ENCODE measurements at regions not wholly inside any gene's neighbourhood (a gene's known extent, or its start where the extent isn't known, plus 50 kb on each side); places are given as distances from the start of the nearest gene placed in this dataset.

GRCh38 chr4:23401572-23401971 lies 488.3 kb downstream of the PPARGC1A start:
- ChIA-PET CTCF (no interaction called here), POLR2A (no interaction called here)
- H3K27me3 Mint-ChIP-seq = no peaks in the 10 kb centered on the region
- Histone ChIP-seq H4K20me1 (ENCODE audit: control insufficient read depth, insufficient read depth, low read length, poor library complexity, severe bottlenecking) (no peaks in the 10 kb centered on the region), H3K9ac (ENCODE audit: low read length) (no peak overlapping the region), H3K36me3 (replicated peaks in 1 of 2; ENCODE audit: control extremely low read depth in 1 of 2, control insufficient read depth in 1 of 2, extremely low read depth in 1 of 2, insufficient read depth in 2 of 2, low read length in 1 of 2) (no peaks in the 10 kb centered on the region), H3K9me3 (ENCODE audit: control extremely low read depth in 1 of 3, control insufficient read depth in 2 of 3, insufficient read depth in 1 of 3, low read length in 2 of 3) (peaks cover 0 to 10% (median 0%) of the 10 kb centered on the region in 3 donors), H3K27me3 (replicated peaks in 1 of 4; ENCODE audit: control extremely low read depth in 1 of 4, control insufficient read depth in 3 of 4, insufficient read depth in 4 of 4, low read length in 3 of 4) (no peaks in the 10 kb centered on the region), H3K79me2 (ENCODE audit: control insufficient read depth, insufficient read depth, low read length) (no peaks in the 10 kb centered on the region), H2AFZ (ENCODE audit: insufficient read depth, low read depth, low read length, poor library complexity, severe bottlenecking) (no peak overlapping the region), H3K27ac (ENCODE audit: low read length in 2 of 2) (no peak overlapping the region), H3K4me1 (ENCODE audit: control insufficient read depth in 2 of 2, insufficient read depth in 2 of 2, low read length in 2 of 2) (no peaks in the 10 kb centered on the region), H3K4me2 (replicated peaks; ENCODE audit: low read depth, low read length, poor library complexity, severe bottlenecking) (no peak overlapping the region), H3K4me3 (ENCODE audit: control extremely low read depth in 1 of 5, extremely low read depth in 1 of 5, insufficient read depth in 1 of 5, low read depth in 2 of 5, low read length in 4 of 5) (no peak overlapping the region)
- whole genome bisulfite sequencing (ENCODE audit: insufficient coverage) = no CpG with 5 or more reads among the region's 3 CpGs
- H3K9me3 Mint-ChIP-seq (ENCODE audit: insufficient read depth) = peaks cover 13% of the 10 kb centered on the region
- intact Hi-C loops (cut with micrococcal nuclease) = no loop called here
- no peak for DNase-seq
- TF ChIP-seq CTCF (IDR thresholded peaks at IDR 0.05) (no peak), EZH2 (IDR thresholded peaks at IDR 0.05; ENCODE audit: borderline replicate concordance, insufficient read depth, low read depth, low read length, poor library complexity, severe bottlenecking) (no peak)
- no peak for ATAC-seq (ENCODE audit: low read depth)
- no peak overlapping the region for H3K4me3 Mint-ChIP-seq
- H3K27ac Mint-ChIP-seq = no peak overlapping the region
- no peaks in the 10 kb centered on the region for H3K4me1 Mint-ChIP-seq

- Histone ChIP-seq H3K9ac (ENCODE audit: low read length) (no peak overlapping the region), H3K4me1 (ENCODE audit: control insufficient read depth in 2 of 2, insufficient read depth in 2 of 2, low read length in 2 of 2) (no peaks in the 10 kb centered on the region), H3K4me2 (replicated peaks; ENCODE audit: low read depth, low read length, poor library complexity, severe bottlenecking) (no peak overlapping the region), H3K27me3 (replicated peaks in 1 of 4; ENCODE audit: control extremely low read depth in 1 of 4, control insufficient read depth in 3 of 4, insufficient read depth in 4 of 4, low read length in 3 of 4) (no peaks in the 10 kb centered on the region), H3K9me3 (ENCODE audit: control extremely low read depth in 1 of 3, control insufficient read depth in 2 of 3, insufficient read depth in 1 of 3, low read length in 2 of 3) (peaks cover 0 to 3% (median 0%) of the 10 kb centered on the region in 3 donors), H3K27ac (ENCODE audit: low read length in 2 of 2) (no peak overlapping the region), H2AFZ (ENCODE audit: insufficient read depth, low read depth, low read length, poor library complexity, severe bottlenecking) (no peak overlapping the region), H3K36me3 (replicated peaks in 1 of 2; ENCODE audit: control extremely low read depth in 1 of 2, control insufficient read depth in 1 of 2, extremely low read depth in 1 of 2, insufficient read depth in 2 of 2, low read length in 1 of 2) (no peaks in the 10 kb centered on the region), H3K79me2 (ENCODE audit: control insufficient read depth, insufficient read depth, low read length) (no peaks in the 10 kb centered on the region), H3K4me3 (ENCODE audit: control extremely low read depth in 1 of 5, extremely low read depth in 1 of 5, insufficient read depth in 1 of 5, low read depth in 2 of 5, low read length in 4 of 5) (no peak overlapping the region), H4K20me1 (ENCODE audit: control insufficient read depth, insufficient read depth, low read length, poor library complexity, severe bottlenecking) (no peaks in the 10 kb centered on the region)
- no peaks in the 10 kb centered on the region for H3K4me1 Mint-ChIP-seq
- H3K27ac Mint-ChIP-seq = no peak overlapping the region
- 100% methylated on average over 2 of the region's 5 CpGs for WGBS (ENCODE audit: insufficient coverage)
- intact Hi-C loops (cut with micrococcal nuclease) = no loop called here
- ATAC-seq (ENCODE audit: low read depth) (no peak), DNase-seq (no peak)
- no peak overlapping the region for H3K4me3 Mint-ChIP-seq
- CTCF ChIA-PET = no interaction called here
- no peaks in the 10 kb centered on the region for H3K27me3 Mint-ChIP-seq
- peaks cover 12% of the 10 kb centered on the region for H3K9me3 Mint-ChIP-seq (ENCODE audit: insufficient read depth)
- TF ChIP-seq EZH2 (IDR thresholded peaks at IDR 0.05; ENCODE audit: borderline replicate concordance, insufficient read depth, low read depth, low read length, poor library complexity, severe bottlenecking) (no peak), CTCF (IDR thresholded peaks at IDR 0.05) (no peak)
- POLR2A ChIA-PET = no interaction called here
Observed at GRCh38 chr4:23392860-23393458, 496.9 kb downstream of the PPARGC1A start.
